ENCODE measurements at regions not wholly inside any gene's neighbourhood (a gene's known extent, or its start where the extent isn't known, plus 50 kb on each side); places are given as distances from the start of the nearest gene placed in this dataset.

- DNase-seq (ENCODE audit: low read depth, low spot score), result no peak
- no TSS peak for BruUV-seq (replicated peaks)
- ChIA-PET CTCF (no interaction called here), POLR2A (no interaction called here)
- Histone ChIP-seq H3K9me1 (replicated peaks; ENCODE audit: control insufficient read depth, extremely low read depth, insufficient read depth, low read length) (no peaks in the 10 kb centered on the region), H2AFZ (ENCODE audit: low read depth, low read length) (no peak overlapping the region), H3K4me2 (ENCODE audit: insufficient read depth, low read length) (no peak overlapping the region), H3K27me3 (ENCODE audit: control insufficient read depth in 2 of 2, insufficient read depth in 2 of 2, low read length in 2 of 2) (no peaks in the 10 kb centered on the region), H3K79me2 (ENCODE audit: control insufficient read depth, insufficient read depth, low read length) (no peaks in the 10 kb centered on the region), H3K4me3 (replicated peaks in 1 of 3; ENCODE audit: insufficient read depth in 1 of 3, low read depth in 1 of 3, low read length in 3 of 3) (no peak overlapping the region), H3K36me3 (ENCODE audit: control insufficient read depth in 2 of 2, extremely low read depth in 1 of 2, insufficient read depth in 2 of 2, low read length in 2 of 2) (no peaks in the 10 kb centered on the region), H3K9me3 (replicated peaks; ENCODE audit: control insufficient read depth, insufficient read depth, low read length) (no peaks in the 10 kb centered on the region), H4K20me1 (replicated peaks; ENCODE audit: control insufficient read depth, extremely low read depth, insufficient read depth, low read length) (no peaks in the 10 kb centered on the region), H3K9ac (replicated peaks; ENCODE audit: extremely low read depth, insufficient read depth, low read length) (no peak overlapping the region), H3K4me1 (ENCODE audit: control insufficient read depth, extremely low read depth, insufficient read depth, low read length) (no peaks in the 10 kb centered on the region), H3K27ac (ENCODE audit: insufficient read depth, low read depth, low read length) (no peak overlapping the region)
- no peak for TF ChIP-seq EZH2 (IDR thresholded peaks at IDR 0.05; ENCODE audit: borderline replicate concordance, low read depth, low read length, severe bottlenecking)
- TF ChIP-seq FOS (IDR thresholded peaks at IDR 0.05; ENCODE audit: borderline replicate concordance, insufficient read depth, low read length), result no peak
- no peak for TF ChIP-seq POLR2AphosphoS5 (IDR thresholded peaks at IDR 0.05; ENCODE audit: insufficient read depth, low read depth, low read length)
- TF ChIP-seq JUN (IDR thresholded peaks at IDR 0.05; ENCODE audit: borderline replicate concordance, insufficient read depth, insufficient read length, low read depth), result no peak
- TF ChIP-seq, protein P1, sequence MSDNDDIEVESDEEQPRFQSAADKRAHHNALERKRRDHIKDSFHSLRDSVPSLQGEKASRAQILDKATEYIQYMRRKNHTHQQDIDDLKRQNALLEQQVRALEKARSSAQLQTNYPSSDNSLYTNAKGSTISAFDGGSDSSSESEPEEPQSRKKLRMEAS (IDR thresholded peaks at IDR 0.05; ENCODE audit: insufficient read depth, insufficient read length), result no peak
- no peak for TF ChIP-seq GATA2 (IDR thresholded peaks at IDR 0.05; ENCODE audit: insufficient read depth, insufficient read length, low read depth, low read length)
- TF ChIP-seq, protein P2, sequence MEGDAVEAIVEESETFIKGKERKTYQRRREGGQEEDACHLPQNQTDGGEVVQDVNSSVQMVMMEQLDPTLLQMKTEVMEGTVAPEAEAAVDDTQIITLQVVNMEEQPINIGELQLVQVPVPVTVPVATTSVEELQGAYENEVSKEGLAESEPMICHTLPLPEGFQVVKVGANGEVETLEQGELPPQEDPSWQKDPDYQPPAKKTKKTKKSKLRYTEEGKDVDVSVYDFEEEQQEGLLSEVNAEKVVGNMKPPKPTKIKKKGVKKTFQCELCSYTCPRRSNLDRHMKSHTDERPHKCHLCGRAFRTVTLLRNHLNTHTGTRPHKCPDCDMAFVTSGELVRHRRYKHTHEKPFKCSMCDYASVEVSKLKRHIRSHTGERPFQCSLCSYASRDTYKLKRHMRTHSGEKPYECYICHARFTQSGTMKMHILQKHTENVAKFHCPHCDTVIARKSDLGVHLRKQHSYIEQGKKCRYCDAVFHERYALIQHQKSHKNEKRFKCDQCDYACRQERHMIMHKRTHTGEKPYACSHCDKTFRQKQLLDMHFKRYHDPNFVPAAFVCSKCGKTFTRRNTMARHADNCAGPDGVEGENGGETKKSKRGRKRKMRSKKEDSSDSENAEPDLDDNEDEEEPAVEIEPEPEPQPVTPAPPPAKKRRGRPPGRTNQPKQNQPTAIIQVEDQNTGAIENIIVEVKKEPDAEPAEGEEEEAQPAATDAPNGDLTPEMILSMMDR (IDR thresholded peaks at IDR 0.05; ENCODE audit: extremely low read depth in 1 of 2, insufficient read depth in 1 of 2, low read depth in 1 of 2, low read length in 2 of 2), result no peak
- no peak for TF ChIP-seq MYC (IDR thresholded peaks at IDR 0.05; ENCODE audit: low read depth, low read length)
- no peak for TF ChIP-seq POLR2A (IDR thresholded peaks at IDR 0.05; ENCODE audit: low read depth, low read length)
- dilution Hi-C loops (cut with MboI; ENCODE audit: extremely low pct_ligation_motif_present, low sequenced_read_pairs) (no loop called here), intact Hi-C loops (cut with micrococcal nuclease) (loop anchor here (10.0 kb wide), 1 partner anchor 460 kb away; no protein-coding TSS in a partner anchor)
- no peak for FAIRE-seq
These were observed 178.3 kb downstream of the PTN start for GRCh38 chr7:137165241-137165640.
